Mucosa of descending colon (tissue), 3 donors: ENCODE measurements at regions not wholly inside any gene's neighbourhood (a gene's known extent, or its start where the extent isn't known, plus 50 kb on each side); places are given as distances from the start of the nearest gene placed in this dataset.

Experiments
- ATAC-seq: fragments of 200-7000 bp; cut with Tn5 transposase; one replicate; pipeline ENCODE4 v1.9.1; 2020; ENCODE audit warnings: mild to moderate bottlenecking, moderate library complexity
- DNase-seq, 3 donors: peaks; one replicate each; pipeline ENCODE4 v3.0.0-alpha.2; 2020
- H3K36me3 ChIP-seq: fragments of 200-600 bp; one replicate; pipeline ENCODE4 v1.8.0; 2021; ENCODE audit warnings: low read depth, mild to moderate bottlenecking
- H3K4me1 ChIP-seq: fragments of 200-600 bp; one replicate; pipeline ENCODE4 v1.8.0; 2021; ENCODE audit warnings: low read depth, mild to moderate bottlenecking
- H3K4me3 ChIP-seq: fragments of 200-600 bp; one replicate; pipeline ENCODE4 v1.8.0; 2021; ENCODE audit warnings: mild to moderate bottlenecking
- H3K9me3 ChIP-seq: fragments of 200-600 bp; one replicate; pipeline ENCODE4 v1.8.0; 2021; ENCODE audit warnings: mild to moderate bottlenecking
- intact Hi-C, 2 donors: fragments of 100-400 bp; cut with DNase I in 1 of 2; cut with micrococcal nuclease in 1 of 2; formaldehyde crosslinking; loops; one replicate each; pipeline versions ENCODE4 v1.11.0 to v1.11.1; 2022; cut with DNase I, micrococcal nuclease
- TF ChIP-seq, protein P1 (sequence below): fragments of 200-600 bp; IDR thresholded peaks from one replicate; pipeline ENCODE4 v1.8.0; 2022; ENCODE audit warnings: antibody characterized with exemption, mild to moderate bottlenecking
- donor health status: DM: no; HTN: no; CAD: no; lungs with moderate emphysema.
- donor health status: DM: no; HTN: no; CAD: no.
- donor health status: DM: no; HTN: yes; CAD: no.

GRCh38 chr11:127345819-127346459 lies 345.4 kb upstream of the KIRREL3 start:
- peaks cover 6% of the 10 kb centered on the region for H3K9me3 ChIP-seq
- DNase-seq (peak in 2 of 3 donors; percentile 22 to 30), ATAC-seq (no peak)
- no peaks in the 10 kb centered on the region for H3K36me3 ChIP-seq
- no peak overlapping the region for H3K4me3 ChIP-seq
- intact Hi-C loops = loop anchor here in 1 of 2 donors (10.0 kb wide), 1 partner anchor 901 kb away; no protein-coding TSS in a partner anchor
- no peaks in the 10 kb centered on the region for H3K4me1 ChIP-seq
- TF ChIP-seq, protein P1, sequence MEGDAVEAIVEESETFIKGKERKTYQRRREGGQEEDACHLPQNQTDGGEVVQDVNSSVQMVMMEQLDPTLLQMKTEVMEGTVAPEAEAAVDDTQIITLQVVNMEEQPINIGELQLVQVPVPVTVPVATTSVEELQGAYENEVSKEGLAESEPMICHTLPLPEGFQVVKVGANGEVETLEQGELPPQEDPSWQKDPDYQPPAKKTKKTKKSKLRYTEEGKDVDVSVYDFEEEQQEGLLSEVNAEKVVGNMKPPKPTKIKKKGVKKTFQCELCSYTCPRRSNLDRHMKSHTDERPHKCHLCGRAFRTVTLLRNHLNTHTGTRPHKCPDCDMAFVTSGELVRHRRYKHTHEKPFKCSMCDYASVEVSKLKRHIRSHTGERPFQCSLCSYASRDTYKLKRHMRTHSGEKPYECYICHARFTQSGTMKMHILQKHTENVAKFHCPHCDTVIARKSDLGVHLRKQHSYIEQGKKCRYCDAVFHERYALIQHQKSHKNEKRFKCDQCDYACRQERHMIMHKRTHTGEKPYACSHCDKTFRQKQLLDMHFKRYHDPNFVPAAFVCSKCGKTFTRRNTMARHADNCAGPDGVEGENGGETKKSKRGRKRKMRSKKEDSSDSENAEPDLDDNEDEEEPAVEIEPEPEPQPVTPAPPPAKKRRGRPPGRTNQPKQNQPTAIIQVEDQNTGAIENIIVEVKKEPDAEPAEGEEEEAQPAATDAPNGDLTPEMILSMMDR = peak; percentile 54

- Histone ChIP-seq H3K36me3 (no peaks in the 10 kb centered on the region), H3K9me3 (no peaks in the 10 kb centered on the region), H3K4me1 (no peaks in the 10 kb centered on the region), H3K4me3 (no peak overlapping the region)
- TF ChIP-seq, protein P1 = no peak
- intact Hi-C loops = loop anchor here in 1 of 2 donors (10.0 kb wide), 1 partner anchor 896 kb away; no protein-coding TSS in a partner anchor
- ATAC-seq (no peak), DNase-seq (no peak)
Observed at GRCh38 chr11:127340438-127340837, 339.9 kb upstream of the KIRREL3 start.

GRCh38 chr11:127339376-127339775 lies 338.8 kb upstream of the KIRREL3 start:
- H3K9me3 ChIP-seq = no peaks in the 10 kb centered on the region
- DNase-seq = no peak
- no peaks in the 10 kb centered on the region for H3K36me3 ChIP-seq
- intact Hi-C loops = no loop called here
- H3K4me1 ChIP-seq = no peaks in the 10 kb centered on the region
- ATAC-seq = no peak
- H3K4me3 ChIP-seq = no peak overlapping the region
- TF ChIP-seq, protein P1 = no peak

DNA sequence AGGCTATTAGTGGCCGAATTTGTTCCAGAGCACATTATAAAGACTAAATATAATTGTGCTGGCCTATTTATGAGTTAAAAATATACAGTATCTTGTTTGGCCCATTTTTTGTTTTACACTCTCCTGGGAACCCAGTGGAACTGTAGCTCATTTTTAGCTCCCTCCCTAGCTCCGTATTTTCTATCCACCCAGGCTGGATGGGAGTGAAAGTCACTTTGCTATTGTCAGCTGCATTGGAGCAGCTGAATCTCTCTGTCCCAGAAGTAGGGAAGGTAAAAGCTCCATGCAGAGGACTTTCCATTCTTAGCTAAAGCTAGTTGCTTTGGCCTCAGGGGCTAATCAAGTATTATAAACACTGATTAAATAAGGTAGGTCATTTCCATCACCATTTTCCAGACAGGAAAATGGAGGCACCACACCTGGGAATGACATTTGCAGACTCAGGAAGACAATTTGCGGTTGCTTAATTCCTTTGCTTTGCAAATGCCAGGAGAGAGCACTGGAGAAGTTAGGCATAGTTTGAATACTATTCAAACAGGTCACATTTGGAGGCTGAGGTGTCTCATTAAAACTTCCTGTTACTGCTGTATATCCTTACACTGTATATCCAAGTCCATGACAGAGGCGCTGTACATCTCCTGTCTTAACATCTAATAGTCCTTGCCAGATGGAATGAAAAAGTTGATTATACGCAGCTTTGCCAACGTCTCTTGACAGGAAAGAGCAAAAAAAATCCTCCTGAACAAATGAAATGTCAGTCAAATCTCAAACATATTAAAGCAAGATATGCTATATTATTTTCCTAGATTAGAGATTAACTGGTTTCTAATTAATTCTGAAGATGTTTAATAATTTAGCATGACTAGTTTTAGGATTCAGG lies 338.1 kb upstream of the KIRREL3 start:
- ATAC-seq (no peak), DNase-seq (no peak)
- H3K4me3 ChIP-seq = no peak overlapping the region
- no peaks in the 10 kb centered on the region for H3K4me1 ChIP-seq
- intact Hi-C loops = no loop called here
- no peaks in the 10 kb centered on the region for H3K36me3 ChIP-seq
- no peaks in the 10 kb centered on the region for H3K9me3 ChIP-seq
- TF ChIP-seq, protein P1 = no peak

DNA sequence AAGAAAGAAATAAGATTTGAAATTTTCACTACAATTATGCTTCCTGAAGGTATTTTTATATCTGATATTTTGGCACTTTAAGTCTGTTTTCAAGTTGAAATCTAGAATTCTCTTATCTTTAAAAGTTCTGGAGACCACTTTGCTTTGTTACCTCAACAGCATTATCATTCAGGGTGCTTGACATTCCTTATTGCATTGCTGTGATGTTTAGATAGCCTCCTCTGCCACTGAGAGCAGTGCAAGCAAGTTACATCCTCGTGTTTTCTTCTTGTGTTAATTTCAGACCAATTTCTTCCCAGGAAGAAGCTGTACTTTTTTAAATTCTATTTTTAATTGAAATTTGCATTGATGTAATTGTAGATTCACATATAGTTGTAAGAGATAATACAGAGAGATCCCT lies 333.9 kb upstream of the KIRREL3 start:
- ATAC-seq (no peak), DNase-seq (no peak)
- no peaks in the 10 kb centered on the region for H3K4me1 ChIP-seq
- intact Hi-C loops = no loop called here
- no peaks in the 10 kb centered on the region for H3K36me3 ChIP-seq
- H3K4me3 ChIP-seq = no peak overlapping the region
- H3K9me3 ChIP-seq = no peaks in the 10 kb centered on the region
- TF ChIP-seq, protein P1 = no peak
